ENCODE measurements at regions not wholly inside any gene's neighbourhood (a gene's known extent, or its start where the extent isn't known, plus 50 kb on each side); places are given as distances from the start of the nearest gene placed in this dataset.
"Not testable (repeated sequence)": the region's sequence is repeated elsewhere in the genome, so short reads cannot be mapped to it uniquely, and the experiment has no call there.

GRCh38 chr7:45807832-45808231 lies 65.0 kb downstream of the CCDC201 start:
- DNase-seq (ENCODE audit: low spot score): not testable (repeated sequence)

GRCh38 chr7:45802214-45802613 lies 70.7 kb downstream of the CCDC201 start:
- DNase-seq (ENCODE audit: low spot score): not testable (repeated sequence)

DNA sequence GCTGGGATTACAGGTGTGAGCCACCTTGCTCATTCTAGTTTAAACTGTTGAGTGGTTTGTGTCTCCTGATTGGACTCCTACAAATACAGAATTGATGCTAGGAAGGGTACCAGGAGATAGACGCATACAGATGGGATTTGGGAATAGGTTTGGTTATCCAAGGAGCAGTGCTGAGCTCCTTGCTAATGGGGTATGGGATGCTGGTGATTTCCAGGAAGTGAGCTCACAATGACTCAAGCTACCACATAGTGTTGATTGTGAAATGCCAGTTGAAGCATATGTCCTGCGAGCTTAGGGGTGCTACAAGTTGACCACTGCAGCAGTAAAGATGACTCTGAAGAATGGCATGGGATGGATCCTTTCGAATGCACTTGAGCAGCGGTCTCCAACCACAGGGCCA lies 75.6 kb downstream of the CCDC201 start:
- DNase-seq (ENCODE audit: low spot score): peak; percentile 16

- not testable (repeated sequence) for DNase-seq (ENCODE audit: low spot score)
These were observed 83.2 kb downstream of the CCDC201 start for GRCh38 chr7:45789641-45790040.

- not testable (repeated sequence) for DNase-seq (ENCODE audit: low spot score)
These were observed 87.2 kb downstream of the CCDC201 start for GRCh38 chr7:45785724-45786123.

DNA sequence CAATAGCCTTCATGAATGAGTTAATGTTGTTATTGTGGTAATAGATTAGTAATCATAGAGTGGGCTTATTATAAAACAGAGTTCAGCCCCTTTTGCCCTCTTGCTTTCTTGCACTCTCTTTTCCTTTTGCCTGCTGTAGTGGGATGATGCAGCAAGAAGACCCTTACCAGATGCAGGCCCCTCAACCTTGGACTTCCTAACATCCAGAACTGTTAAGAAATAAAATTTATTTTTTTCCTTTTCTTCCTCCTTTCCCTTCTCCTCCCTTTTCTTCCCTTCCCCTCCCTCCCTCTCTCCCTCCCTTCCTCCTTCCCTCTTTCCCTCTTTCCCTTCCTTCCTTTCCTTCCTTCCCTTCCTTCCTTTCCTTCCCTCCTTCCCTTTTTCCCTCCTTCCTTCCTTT lies 88.1 kb downstream of the CCDC201 start:
- DNase-seq (ENCODE audit: low spot score): not testable (repeated sequence)

All from kidney capillary endothelial cell (primary cell).